NCI-H1105 (cell line): ENCODE measurements at regions not wholly inside any gene's neighbourhood (a gene's known extent, or its start where the extent isn't known, plus 50 kb on each side); places are given as distances from the start of the nearest gene placed in this dataset.

Experiments
- DNase-seq: peaks from one replicate; lab custom pipeline; 2025; lab: John Stamatoyannopoulos, UW

- DNase-seq: no peak
These were observed 80.0 kb upstream of the TMEM106B start for GRCh38 chr7:12131122-12131521.

- no peak for DNase-seq
These were observed 77.2 kb upstream of the TMEM106B start for GRCh38 chr7:12133865-12134264.

DNA sequence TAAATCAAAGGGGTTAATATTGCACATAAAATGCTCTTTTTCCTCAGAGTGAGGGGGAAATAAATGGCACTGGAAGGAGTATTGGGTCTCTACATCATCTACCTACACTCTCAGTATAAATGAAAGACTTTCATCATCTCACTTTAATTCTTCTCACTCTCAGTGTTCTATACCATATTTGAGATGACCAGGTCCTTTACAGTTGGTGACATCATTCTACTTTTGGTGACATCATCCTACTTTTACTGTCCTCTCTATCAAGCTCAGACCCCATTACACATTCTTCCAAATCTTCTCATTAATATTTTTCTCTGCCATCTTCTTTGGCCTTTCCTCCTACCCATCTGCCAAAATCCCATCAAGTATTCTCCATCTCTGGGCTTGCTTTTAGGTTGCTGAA is 74.6 kb upstream of the TMEM106B start:
- no peak for DNase-seq

DNA sequence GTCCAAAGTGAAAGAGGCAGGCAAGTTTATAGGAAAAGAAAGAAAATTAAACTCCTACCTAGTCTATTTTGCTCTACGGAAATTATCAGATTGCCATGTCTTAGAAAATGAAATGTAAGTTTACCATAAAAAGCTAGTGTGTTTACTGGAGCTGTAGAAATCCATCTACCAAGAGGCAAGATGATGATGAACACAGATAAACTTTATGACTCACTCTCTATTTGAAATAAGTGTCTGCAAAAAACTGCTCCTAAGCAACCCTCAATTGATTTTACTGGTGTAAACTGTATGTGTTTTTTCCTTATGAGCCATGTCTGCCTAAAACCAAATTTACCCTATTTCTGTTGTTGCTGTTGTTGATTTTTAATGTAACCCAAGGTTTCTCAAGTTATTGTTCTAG is 73.8 kb upstream of the TMEM106B start:
- no peak for DNase-seq

GRCh38 chr7:12138421-12138820 is 72.7 kb upstream of the TMEM106B start:
- no peak for DNase-seq

- no peak for DNase-seq
These were observed 71.7 kb upstream of the TMEM106B start for GRCh38 chr7:12139416-12139815.

DNA sequence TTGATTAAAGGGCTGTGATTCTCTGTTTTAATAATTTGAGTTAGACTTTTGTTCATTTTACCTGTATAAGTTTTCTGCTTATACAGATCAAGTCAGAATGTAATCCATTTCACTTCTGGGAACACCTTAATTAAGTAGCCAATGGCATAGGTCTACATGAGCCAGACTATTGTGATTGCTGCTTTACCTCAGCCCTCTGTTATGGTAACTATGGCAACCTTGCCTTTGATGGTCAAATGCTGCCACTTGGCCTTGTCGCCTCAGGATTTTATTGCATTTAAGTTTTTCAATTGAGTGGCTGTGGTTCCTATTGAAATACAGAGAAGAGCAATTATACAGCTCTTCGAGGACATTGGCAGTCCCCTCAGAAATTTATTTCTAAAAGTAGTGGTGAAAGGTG is 64.3 kb upstream of the TMEM106B start:
- DNase-seq: no peak

GRCh38 chr7:12152196-12152918 is 58.7 kb upstream of the TMEM106B start:
- DNase-seq: no peak

DNA sequence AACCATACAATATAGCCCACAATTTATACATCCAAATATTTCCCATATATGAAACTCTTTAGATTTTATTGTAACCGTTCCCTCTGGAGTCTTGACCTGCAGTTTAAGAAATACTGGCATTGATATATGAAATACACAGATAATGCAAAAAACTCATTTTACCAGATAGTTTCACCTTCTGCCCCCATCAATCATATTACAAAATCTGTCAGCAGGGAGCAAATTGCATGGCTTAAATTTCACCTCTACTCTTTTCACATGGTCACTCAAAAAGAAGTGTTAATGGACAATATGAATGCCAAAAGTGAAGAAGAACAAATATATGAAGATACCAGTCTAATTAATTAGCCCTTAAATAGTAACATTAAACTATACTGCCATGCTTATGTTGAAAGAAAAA is 57.0 kb upstream of the TMEM106B start:
- no peak for DNase-seq

DNA sequence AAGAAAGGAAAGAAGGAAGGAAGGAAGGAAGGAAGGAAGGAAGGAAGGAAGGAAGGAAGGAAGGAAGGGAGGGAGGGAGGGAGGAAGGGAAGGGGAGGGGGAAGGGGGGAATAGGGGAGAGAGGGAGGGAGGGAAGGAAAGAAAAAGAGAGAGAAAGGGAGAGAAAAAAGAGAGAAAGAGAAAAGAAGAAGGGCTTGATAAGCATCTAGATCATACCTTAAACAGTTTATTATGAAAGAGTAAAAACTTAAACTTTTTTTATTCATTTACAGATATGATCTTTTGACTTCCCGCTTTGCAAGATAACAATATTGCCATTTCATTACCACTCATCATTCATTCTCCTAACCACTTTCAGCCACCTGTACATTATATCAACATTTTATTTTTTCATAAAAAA is 53.6 kb upstream of the TMEM106B start:
- no peak for DNase-seq

DNA sequence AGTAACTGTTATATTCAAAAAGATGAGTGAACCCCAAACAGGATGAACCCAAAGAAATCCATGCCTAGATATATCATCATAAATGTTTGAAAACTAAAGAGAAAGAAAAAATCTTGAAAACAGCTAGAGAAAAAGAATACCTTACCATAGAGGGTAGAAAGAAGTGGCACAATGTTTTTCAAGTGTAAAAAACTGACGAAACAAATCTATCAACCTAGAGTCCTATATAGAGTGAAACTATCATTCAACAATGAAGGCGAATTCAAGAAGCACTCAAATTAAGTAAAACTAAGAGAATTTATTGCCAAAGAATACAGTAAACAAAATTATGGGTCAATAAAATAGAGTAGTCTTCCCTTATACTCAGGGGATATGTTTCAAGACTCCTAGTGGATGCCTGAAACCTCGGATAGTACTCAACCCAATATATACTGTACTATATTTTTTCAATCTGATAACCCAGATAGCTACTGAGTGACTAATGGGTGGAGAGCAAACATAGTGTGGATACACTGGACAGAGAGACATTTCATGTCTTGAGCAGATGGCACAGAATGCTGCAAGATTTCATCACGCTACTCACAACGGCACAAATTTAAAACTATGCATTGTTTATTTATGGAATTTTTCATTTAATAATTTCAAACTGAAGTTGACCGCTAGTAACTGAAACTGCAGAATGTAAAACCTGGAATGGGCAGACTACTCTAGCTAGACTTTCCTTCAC is 52.6 kb upstream of the TMEM106B start:
- no peak for DNase-seq

- no peak for DNase-seq
These were observed 49.9 kb upstream of the TMEM106B start for GRCh38 chr7:12161146-12161545.
